GM12864 (cell line): ENCODE measurements at regions not wholly inside any gene's neighbourhood (a gene's known extent, or its start where the extent isn't known, plus 50 kb on each side); places are given as distances from the start of the nearest gene placed in this dataset.

Experiments used
- DNase-seq: peaks from one replicate; pipeline ENCODE4 v3.0.0-alpha.2; 2011; ENCODE audit warnings: low read depth
- H3K4me3 ChIP-seq: 2 replicates; pipeline ENCODE4 v1.5.1; 2011; ENCODE audit warnings: mild to moderate bottlenecking, low read depth, low read length, control low read depth
- CTCF ChIP-seq: IDR thresholded peaks from 2 replicates; pipeline ENCODE4 v1.5.1; 2011; ENCODE audit warnings: low read depth, mild to moderate bottlenecking, moderate library complexity, low read length, control low read depth, inconsistent platforms; ENCODE audit errors: missing control alignments

GRCh38 chr7:81534446-81534845 is 235.4 kb downstream of the HGF start:
- TF ChIP-seq CTCF: no peak
- DNase-seq: no peak
- no peak overlapping the region for H3K4me3 ChIP-seq

- TF ChIP-seq CTCF: no peak
Measured at GRCh38 chr7:81533931-81534330, 235.9 kb downstream of the HGF start.

GRCh38 chr7:81533426-81533825 is 236.4 kb downstream of the HGF start:
- H3K4me3 ChIP-seq: no peak overlapping the region
- no peak for TF ChIP-seq CTCF
- DNase-seq: no peak

More at GRCh38 chr7:81533931-81534330, 235.9 kb downstream of the HGF start:
- no peak overlapping the region for H3K4me3 ChIP-seq
- DNase-seq: no peak

- DNase-seq: no peak
- TF ChIP-seq CTCF: no peak
- no peak overlapping the region for H3K4me3 ChIP-seq
Measured at GRCh38 chr7:81529785-81530184, 240.1 kb downstream of the HGF start.

GRCh38 chr7:81527651-81528050 is 242.2 kb downstream of the HGF start:
- no peak for DNase-seq
- TF ChIP-seq CTCF: no peak
- H3K4me3 ChIP-seq: no peak overlapping the region

- no peak for TF ChIP-seq CTCF
- H3K4me3 ChIP-seq: no peak overlapping the region
- no peak for DNase-seq
Measured at GRCh38 chr7:81526971-81527370, 242.9 kb downstream of the HGF start.

- TF ChIP-seq CTCF: no peak
- H3K4me3 ChIP-seq: no peak overlapping the region
- no peak for DNase-seq
Measured at GRCh38 chr7:81525841-81526240, 244.0 kb downstream of the HGF start.
